ENCODE measurements at regions not wholly inside any gene's neighbourhood (a gene's known extent, or its start where the extent isn't known, plus 50 kb on each side); places are given as distances from the start of the nearest gene placed in this dataset.

DNA sequence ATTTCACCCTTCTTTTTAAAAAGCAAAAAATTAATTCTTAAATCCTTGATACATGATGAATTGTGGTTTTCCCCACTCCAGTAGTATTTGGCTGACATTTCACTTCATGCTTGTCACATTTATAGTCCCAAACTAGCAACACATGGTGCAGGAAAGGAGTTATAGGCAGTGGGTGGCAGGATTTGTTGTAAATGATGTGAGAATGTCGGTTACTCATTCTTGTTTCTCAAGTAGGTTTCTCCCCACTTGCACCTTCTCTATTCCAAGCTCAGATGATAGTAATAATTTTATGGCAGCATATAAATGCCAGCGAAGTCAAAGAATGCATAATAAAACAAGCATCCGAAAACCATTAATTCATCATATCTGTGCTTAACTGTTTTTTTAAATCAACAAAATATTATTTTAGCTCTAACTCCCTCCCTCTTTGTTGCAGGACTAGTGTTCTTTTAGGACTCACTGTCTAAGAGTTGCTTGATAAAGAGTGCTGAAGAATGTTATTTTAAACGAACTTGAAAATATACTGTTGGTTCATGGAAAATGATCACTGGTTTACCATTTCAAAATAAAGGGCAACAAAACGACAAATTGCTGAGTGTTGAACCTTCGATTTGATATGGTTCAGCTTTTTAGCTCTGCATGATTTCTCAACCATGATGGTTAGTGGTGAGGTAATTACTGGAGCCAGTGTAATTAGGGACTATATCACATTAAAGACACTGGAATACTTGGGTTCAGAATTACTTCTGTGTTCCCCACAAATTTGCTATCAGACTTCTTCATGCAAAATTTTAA is 88.1 kb upstream of the ADAMTSL1 start:
- no peak overlapping the region for H3K4me3 ChIP-seq (ENCODE audit: low read length)
- TF ChIP-seq EZH2phosphoT487 (IDR thresholded peaks at IDR 0.05; ENCODE audit: borderline replicate concordance, low read length), result no peak
- TF ChIP-seq, protein P1, sequence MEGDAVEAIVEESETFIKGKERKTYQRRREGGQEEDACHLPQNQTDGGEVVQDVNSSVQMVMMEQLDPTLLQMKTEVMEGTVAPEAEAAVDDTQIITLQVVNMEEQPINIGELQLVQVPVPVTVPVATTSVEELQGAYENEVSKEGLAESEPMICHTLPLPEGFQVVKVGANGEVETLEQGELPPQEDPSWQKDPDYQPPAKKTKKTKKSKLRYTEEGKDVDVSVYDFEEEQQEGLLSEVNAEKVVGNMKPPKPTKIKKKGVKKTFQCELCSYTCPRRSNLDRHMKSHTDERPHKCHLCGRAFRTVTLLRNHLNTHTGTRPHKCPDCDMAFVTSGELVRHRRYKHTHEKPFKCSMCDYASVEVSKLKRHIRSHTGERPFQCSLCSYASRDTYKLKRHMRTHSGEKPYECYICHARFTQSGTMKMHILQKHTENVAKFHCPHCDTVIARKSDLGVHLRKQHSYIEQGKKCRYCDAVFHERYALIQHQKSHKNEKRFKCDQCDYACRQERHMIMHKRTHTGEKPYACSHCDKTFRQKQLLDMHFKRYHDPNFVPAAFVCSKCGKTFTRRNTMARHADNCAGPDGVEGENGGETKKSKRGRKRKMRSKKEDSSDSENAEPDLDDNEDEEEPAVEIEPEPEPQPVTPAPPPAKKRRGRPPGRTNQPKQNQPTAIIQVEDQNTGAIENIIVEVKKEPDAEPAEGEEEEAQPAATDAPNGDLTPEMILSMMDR (IDR thresholded peaks at IDR 0.05; ENCODE audit: low read depth, low read length, poor library complexity, severe bottlenecking), result no peak
- no peaks in the 10 kb centered on the region for H3F3A ChIP-seq (ENCODE audit: control insufficient read depth, insufficient read depth)
- no peaks in the 10 kb centered on the region for H3K9me2 ChIP-seq (replicated peaks; ENCODE audit: control insufficient read depth, low read length)
- no peaks in the 10 kb centered on the region for H4K20me1 ChIP-seq (ENCODE audit: control insufficient read depth, insufficient read depth, low read depth, low read length)
- H3K4me2 ChIP-seq (ENCODE audit: low read length), result no peak overlapping the region
- no peaks in the 10 kb centered on the region for H3K36me3 ChIP-seq (ENCODE audit: control insufficient read depth, low read length)
- no peaks in the 10 kb centered on the region for H3K9me3 ChIP-seq (ENCODE audit: control insufficient read depth, insufficient read depth, low read length)
- H3K27me3 ChIP-seq (ENCODE audit: control insufficient read depth, low read length), result no peaks in the 10 kb centered on the region
- no peaks in the 10 kb centered on the region for H3K4me1 ChIP-seq (ENCODE audit: control insufficient read depth, low read length)
- H3K79me2 ChIP-seq (ENCODE audit: control insufficient read depth, low read length), result no peaks in the 10 kb centered on the region
- no peak overlapping the region for H3K27ac ChIP-seq (ENCODE audit: low read depth, low read length)

DNA sequence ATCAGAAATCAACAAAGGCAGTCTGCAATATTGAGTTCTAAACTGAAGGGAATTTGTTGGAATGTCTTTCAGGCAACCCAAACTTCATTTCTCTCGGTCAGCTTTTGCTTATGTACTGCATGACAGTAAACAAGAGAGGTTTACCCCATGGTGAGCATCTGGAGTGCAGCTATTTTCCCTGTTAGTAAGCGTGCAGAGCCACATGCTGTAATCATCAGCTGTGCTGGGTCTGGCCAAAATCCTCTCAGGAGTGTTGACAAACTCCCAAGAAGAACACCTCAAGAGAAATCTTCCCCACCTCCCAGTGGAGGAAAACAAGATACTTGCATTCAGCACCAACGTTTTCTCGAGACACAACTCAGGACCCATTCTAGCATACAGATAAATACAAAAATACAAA is 83.6 kb upstream of the ADAMTSL1 start:
- Histone ChIP-seq H3K9me3 (ENCODE audit: control insufficient read depth, insufficient read depth, low read length) (no peaks in the 10 kb centered on the region), H3F3A (ENCODE audit: control insufficient read depth, insufficient read depth) (no peaks in the 10 kb centered on the region), H3K4me3 (ENCODE audit: low read length) (no peak overlapping the region), H3K4me2 (ENCODE audit: low read length) (no peak overlapping the region), H3K36me3 (ENCODE audit: control insufficient read depth, low read length) (no peaks in the 10 kb centered on the region), H3K9me2 (replicated peaks; ENCODE audit: control insufficient read depth, low read length) (no peaks in the 10 kb centered on the region), H4K20me1 (ENCODE audit: control insufficient read depth, insufficient read depth, low read depth, low read length) (no peaks in the 10 kb centered on the region), H3K79me2 (ENCODE audit: control insufficient read depth, low read length) (no peaks in the 10 kb centered on the region), H3K27ac (ENCODE audit: low read depth, low read length) (no peak overlapping the region), H3K27me3 (ENCODE audit: control insufficient read depth, low read length) (no peaks in the 10 kb centered on the region), H3K4me1 (ENCODE audit: control insufficient read depth, low read length) (no peaks in the 10 kb centered on the region)
- TF ChIP-seq, protein P1 (IDR thresholded peaks at IDR 0.05; ENCODE audit: low read depth, low read length, poor library complexity, severe bottlenecking), result no peak
- no peak for TF ChIP-seq EZH2phosphoT487 (IDR thresholded peaks at IDR 0.05; ENCODE audit: borderline replicate concordance, low read length)

DNA sequence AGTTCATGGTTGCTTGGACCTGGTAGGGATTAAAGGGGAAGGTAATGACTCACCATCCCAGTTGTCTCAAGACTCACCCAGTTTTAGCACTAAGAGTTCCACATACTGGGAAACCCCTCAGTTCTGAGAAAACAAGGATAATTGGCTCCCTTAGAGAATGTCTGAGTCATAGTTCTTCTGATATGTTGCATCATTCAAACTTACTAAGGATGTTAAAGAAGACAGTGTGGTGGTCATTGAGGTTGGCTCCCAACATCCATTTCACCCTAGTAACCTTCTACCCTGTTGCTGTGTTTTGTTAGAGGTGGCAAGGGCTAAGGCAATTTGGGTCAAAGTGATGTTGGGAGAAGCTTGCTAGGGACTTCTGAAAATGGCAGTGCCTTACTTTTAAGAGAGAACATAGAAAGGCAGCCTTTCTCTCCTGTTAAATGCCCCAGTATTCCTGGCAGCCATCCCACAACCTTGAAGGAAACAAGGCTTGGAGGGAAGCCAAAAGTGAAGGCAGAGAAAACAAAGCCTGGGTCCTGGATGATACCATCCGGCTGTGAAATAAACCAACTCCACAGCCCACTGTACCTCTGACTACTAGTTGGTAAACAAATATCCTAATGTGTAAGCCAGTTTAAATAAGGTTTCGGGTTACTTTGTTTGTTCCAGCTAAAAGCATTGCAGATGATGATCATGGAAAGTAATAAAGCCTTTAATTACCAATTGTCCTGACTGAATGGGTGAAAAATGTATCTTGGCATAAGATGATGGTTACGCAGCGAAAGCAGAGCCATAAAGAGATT is 80.4 kb upstream of the ADAMTSL1 start:
- Histone ChIP-seq H3K4me1 (ENCODE audit: control insufficient read depth, low read length) (no peaks in the 10 kb centered on the region), H3K4me2 (ENCODE audit: low read length) (no peak overlapping the region), H3K4me3 (ENCODE audit: low read length) (no peak overlapping the region), H3K27me3 (ENCODE audit: control insufficient read depth, low read length) (no peaks in the 10 kb centered on the region), H3F3A (ENCODE audit: control insufficient read depth, insufficient read depth) (no peaks in the 10 kb centered on the region), H4K20me1 (ENCODE audit: control insufficient read depth, insufficient read depth, low read depth, low read length) (no peaks in the 10 kb centered on the region), H3K9me2 (replicated peaks; ENCODE audit: control insufficient read depth, low read length) (no peaks in the 10 kb centered on the region), H3K79me2 (ENCODE audit: control insufficient read depth, low read length) (no peaks in the 10 kb centered on the region), H3K36me3 (ENCODE audit: control insufficient read depth, low read length) (no peaks in the 10 kb centered on the region), H3K27ac (ENCODE audit: low read depth, low read length) (no peak overlapping the region), H3K9me3 (ENCODE audit: control insufficient read depth, insufficient read depth, low read length) (no peaks in the 10 kb centered on the region)
- TF ChIP-seq EZH2phosphoT487 (IDR thresholded peaks at IDR 0.05; ENCODE audit: borderline replicate concordance, low read length), result no peak
- TF ChIP-seq, protein P1 (IDR thresholded peaks at IDR 0.05; ENCODE audit: low read depth, low read length, poor library complexity, severe bottlenecking), result no peak

Data from DOHH2 (cell line).